ENCODE measurements at regions not wholly inside any gene's neighbourhood (a gene's known extent, or its start where the extent isn't known, plus 50 kb on each side); places are given as distances from the start of the nearest gene placed in this dataset.

DNA sequence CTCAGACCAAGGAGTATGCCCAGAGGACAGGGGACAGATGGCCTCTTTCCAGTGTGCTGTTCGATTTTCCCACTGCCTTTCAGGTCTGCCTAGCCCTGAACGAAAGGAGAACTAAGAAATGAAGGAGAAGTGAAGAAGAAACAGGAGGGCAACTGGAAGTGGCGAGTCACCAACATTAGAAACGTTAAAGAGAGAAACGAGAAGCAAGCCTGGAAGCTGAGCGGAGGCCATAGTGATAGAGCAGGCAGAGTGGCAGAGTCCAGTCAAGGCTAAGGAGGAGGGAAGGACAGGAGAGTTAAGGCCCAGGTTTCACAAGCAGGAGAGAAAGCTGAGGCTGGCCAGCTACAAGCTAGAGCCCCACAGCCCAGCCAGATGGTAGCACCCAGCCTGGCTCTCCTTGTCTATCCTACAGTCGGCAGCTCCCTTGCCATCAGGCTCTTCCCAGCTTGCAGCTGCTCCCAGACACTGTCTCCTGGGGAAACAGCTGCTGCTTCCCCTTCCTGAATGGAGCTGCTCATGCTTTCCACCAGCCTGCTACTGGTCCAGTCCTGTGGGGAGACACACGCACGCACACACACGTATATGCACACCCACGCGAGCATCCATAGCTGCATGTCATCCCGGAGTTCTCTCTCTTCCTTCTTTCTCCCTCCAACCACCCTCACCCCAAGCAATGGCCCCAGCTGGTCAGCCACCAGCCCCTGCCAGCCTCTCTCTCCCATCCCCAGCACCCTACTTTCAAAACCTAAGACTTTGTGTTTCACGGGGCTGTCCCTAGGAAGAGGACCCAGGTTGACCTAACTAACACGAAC is 139.7 kb upstream of the CCND2 start:
- no peak for TF ChIP-seq ZNF514 (tag by site-specific recombination; IDR thresholded peaks at IDR 0.05)
- TF ChIP-seq, protein P1, sequence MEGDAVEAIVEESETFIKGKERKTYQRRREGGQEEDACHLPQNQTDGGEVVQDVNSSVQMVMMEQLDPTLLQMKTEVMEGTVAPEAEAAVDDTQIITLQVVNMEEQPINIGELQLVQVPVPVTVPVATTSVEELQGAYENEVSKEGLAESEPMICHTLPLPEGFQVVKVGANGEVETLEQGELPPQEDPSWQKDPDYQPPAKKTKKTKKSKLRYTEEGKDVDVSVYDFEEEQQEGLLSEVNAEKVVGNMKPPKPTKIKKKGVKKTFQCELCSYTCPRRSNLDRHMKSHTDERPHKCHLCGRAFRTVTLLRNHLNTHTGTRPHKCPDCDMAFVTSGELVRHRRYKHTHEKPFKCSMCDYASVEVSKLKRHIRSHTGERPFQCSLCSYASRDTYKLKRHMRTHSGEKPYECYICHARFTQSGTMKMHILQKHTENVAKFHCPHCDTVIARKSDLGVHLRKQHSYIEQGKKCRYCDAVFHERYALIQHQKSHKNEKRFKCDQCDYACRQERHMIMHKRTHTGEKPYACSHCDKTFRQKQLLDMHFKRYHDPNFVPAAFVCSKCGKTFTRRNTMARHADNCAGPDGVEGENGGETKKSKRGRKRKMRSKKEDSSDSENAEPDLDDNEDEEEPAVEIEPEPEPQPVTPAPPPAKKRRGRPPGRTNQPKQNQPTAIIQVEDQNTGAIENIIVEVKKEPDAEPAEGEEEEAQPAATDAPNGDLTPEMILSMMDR (tag by site-specific recombination; IDR thresholded peaks at IDR 0.05), result no peak
- no peak for TF ChIP-seq ZNF830 (tag by site-specific recombination; IDR thresholded peaks at IDR 0.05; ENCODE audit: low read depth)
- TF ChIP-seq REPIN1 (tag by site-specific recombination; IDR thresholded peaks at IDR 0.05; ENCODE audit: low read depth), result no peak
- no peak for TF ChIP-seq ZNF23 (tag by site-specific recombination; IDR thresholded peaks at IDR 0.05; ENCODE audit: borderline replicate concordance)
- TF ChIP-seq, protein P2, sequence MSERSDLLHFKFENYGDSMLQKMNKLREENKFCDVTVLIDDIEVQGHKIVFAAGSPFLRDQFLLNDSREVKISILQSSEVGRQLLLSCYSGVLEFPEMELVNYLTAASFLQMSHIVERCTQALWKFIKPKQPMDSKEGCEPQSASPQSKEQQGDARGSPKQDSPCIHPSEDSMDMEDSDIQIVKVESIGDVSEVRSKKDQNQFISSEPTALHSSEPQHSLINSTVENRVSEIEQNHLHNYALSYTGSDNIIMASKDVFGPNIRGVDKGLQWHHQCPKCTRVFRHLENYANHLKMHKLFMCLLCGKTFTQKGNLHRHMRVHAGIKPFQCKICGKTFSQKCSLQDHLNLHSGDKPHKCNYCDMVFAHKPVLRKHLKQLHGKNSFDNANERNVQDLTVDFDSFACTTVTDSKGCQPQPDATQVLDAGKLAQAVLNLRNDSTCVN (tag by site-specific recombination; optimal IDR thresholded peaks at IDR 0.05), result no peak
- TF ChIP-seq ZNF433 (tag by site-specific recombination; IDR thresholded peaks at IDR 0.05; ENCODE audit: low read depth), result no peak
- no peak for TF ChIP-seq ZNF837 (tag by site-specific recombination; IDR thresholded peaks at IDR 0.05)
- no peak for TF ChIP-seq ZBTB8A (tag by site-specific recombination; IDR thresholded peaks at IDR 0.05)
